Activated CD4-positive, alpha-beta T cell treated with anti-CD3 and anti-CD28 coated beads, Interleukin-2, Interleukin-4, amounts not matched to agents 100 ng/mL and 50 ng/mL, durations not matched to agents 16 hours and 8 hours (primary cell): ENCODE measurements at regions not wholly inside any gene's neighbourhood (a gene's known extent, or its start where the extent isn't known, plus 50 kb on each side); places are given as distances from the start of the nearest gene placed in this dataset.
"Not testable (repeated sequence)": the region's sequence is repeated elsewhere in the genome, so short reads cannot be mapped to it uniquely, and the experiment has no call there.

Experiments used
- DNase-seq: peaks from one replicate; pipeline ENCODE4 v3.0.0-alpha.2; 2020; ENCODE audit warnings: low spot score

DNA sequence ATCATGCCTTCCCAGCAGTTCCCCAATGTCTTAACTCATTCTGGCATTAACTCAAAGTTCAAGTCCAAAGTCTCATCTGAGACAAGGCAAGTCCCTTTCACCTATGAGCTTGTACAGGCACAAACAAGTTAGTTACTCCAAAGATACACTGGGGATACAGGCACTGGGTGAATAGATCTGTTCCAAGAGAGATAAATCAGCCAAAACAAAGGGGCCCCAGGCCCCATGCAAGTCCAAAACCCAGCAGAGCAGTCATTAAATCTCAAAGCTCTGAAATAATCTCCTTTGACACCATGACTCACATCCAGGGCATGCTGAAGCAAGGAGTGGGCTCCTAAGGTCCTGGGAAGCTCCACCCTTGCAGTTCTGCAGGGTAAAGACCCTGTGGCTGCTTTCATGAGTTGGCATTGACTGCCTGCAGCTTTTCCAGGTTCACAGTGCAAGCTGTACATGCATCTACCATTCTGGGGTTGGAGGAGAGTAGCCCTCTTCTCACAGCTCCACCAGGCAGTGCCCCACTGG, 332.2 kb upstream of the KIF2B start:
- DNase-seq: no peak

DNA sequence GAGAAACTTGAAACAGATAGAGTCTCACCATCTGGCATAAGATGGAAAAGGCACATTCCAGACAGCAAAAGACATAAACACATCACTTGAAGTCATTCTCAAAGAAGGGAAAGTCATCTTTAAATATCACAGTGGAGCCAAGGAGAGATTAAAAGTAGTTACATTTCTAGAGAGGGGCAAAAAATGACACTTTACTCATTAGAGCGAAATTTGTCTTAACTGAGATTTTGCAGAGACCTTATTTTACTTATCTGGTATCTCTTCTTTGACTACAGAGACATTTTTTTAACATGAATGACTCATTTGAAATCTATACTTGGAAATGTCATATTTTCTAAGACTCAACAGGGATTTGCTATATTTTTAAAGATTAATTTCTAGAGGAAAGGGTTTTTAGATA, 339.0 kb upstream of the KIF2B start:
- DNase-seq: no peak

GRCh38 chr17:53475002-53475401, 347.7 kb upstream of the KIF2B start:
- DNase-seq: no peak

DNA sequence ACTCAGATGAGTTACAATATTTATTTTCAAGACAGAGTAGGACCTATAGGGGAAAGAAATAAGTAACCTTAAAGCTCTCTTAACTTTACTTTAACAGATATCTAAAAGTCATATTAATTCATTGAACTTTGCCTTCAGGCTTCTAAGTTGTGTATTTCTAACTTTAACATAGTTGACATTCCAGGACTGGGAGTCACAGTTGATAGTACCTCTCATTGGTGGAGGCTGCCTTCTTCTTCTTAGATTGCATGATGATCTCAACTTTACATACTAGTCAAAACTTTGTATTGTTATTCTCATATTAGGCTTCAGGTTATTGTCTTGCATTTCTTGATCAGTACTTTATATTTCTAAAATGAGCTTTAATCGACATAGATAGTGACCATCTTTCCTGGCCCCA, 350.1 kb upstream of the KIF2B start:
- DNase-seq: no peak

DNA sequence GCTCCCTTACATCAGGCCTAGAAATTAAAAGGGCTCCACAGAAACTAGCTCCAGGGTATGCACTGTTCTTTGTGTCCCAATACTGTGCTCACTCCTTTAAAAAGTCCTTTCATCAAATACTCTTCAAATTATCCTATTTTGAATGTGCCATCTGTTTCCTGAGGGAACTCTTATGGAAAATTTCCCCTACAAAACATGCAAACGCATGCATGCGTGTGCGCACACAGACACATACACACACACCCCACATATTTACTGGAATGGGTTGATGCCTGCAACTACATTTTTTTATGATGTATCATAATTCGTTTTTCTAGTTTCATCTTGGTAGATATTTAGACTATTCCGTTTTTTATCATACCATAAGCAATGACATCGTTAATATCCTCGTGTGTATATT, 351.2 kb upstream of the KIF2B start:
- DNase-seq: no peak

DNA sequence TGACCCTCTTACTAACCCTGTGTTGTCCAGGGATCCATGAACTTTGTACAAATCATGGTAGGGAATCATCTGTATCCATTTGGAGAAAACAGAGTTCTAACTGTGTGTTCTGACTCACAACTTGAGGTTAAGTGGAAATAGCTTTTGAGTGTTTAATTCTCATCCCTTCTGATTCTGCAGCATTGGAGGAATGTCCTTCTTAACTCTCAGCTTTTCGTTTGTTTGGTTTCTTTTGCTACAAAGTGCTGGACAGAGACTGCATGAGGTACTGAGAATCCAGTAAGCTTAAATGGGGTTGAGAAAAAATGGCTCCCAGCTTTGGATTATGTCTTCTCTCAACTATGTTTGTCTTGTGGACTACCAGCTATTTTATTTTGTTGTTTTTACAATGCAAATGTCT, 352.1 kb upstream of the KIF2B start:
- no peak for DNase-seq

- DNase-seq: no peak
Measured at GRCh38 chr17:53466733-53467132, 356.0 kb upstream of the KIF2B start.

GRCh38 chr17:53464396-53464795, 358.3 kb upstream of the KIF2B start:
- DNase-seq: not testable (repeated sequence)

DNA sequence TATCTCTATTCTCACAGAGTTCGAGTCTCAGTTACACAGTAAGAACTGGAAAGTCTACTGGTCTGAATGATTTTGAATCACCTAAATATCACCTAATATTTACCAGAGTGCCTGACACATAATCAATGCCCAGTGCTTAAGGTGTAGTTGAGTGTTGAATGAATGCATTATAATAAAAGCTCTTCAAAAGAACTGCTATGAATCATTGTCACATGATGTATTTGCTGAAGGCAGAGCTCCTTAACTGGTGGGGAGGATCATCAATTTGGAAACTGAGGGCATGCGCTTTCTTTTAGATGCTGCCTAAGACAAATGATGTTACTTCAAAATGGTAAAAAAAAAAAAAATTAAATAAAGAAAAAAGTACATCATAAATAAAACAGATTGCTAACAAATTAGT, 359.4 kb upstream of the KIF2B start:
- DNase-seq: no peak

GRCh38 chr17:53462393-53462811, 360.3 kb upstream of the KIF2B start:
- no peak for DNase-seq

DNA sequence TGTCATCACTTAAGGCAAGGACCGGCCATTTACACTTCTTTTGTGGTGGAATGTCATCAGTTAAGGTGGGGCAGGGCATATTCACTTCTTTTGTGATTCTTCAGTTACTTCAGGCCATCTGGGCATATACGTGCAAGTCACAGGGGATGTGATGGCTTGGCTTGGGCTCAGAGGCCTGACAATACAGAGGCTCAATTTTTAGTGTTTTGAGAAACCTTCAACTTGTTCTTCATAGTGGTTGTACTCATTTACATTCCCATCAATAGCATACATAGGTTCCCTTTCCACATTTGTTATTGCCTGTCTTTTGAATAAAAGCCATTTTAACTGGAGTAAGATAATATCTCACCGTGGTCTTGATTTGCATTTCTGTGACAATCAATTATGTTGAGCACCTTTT, 366.8 kb upstream of the KIF2B start:
- not testable (repeated sequence) for DNase-seq

- DNase-seq: no peak
Measured at GRCh38 chr17:53454337-53454736, 368.4 kb upstream of the KIF2B start.

- DNase-seq: no peak
Measured at GRCh38 chr17:53449324-53449723, 373.4 kb upstream of the KIF2B start.

DNA sequence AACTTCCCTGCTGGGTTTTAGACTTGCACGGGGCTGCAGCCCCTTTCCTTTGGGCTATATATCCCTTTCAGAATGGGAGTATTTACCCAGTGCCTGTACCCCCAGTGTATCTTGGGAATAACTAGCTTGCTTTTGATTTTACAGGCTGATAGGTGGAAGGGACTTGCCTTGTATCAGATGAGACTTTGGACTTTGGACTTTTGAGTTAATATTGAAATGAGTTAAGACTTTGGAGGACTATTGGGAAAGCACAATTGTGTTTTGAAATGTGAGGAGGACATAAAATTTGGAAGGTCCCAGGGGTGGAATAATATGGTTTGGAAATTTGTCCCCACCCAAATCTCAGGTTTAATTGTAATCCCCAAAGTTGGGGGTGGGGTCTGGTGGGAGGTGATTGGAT, 393.8 kb upstream of the KIF2B start:
- DNase-seq: no peak

DNA sequence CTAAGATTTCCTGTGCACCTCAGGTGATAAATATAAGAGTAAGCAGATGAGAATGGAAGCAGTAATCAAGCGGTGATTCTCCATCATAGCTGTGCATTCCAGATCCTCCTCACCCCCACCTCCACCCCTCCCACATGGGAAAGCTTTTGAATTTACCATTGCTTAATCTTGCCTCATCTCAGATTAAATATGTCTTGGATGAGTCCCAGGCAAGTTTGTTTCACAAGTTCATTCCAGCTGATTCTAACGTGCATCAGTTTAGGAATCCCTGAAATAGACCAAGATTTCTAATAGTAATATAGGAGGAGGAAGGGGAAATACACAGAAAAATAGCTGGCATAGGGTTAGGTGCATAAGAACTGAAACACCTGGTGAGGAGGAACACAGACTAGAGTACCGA, 396.2 kb upstream of the KIF2B start:
- DNase-seq: no peak

GRCh38 chr17:53420035-53420641, 402.6 kb upstream of the KIF2B start:
- no peak for DNase-seq

GRCh38 chr17:53409588-53409987, 413.1 kb upstream of the KIF2B start:
- no peak for DNase-seq

DNA sequence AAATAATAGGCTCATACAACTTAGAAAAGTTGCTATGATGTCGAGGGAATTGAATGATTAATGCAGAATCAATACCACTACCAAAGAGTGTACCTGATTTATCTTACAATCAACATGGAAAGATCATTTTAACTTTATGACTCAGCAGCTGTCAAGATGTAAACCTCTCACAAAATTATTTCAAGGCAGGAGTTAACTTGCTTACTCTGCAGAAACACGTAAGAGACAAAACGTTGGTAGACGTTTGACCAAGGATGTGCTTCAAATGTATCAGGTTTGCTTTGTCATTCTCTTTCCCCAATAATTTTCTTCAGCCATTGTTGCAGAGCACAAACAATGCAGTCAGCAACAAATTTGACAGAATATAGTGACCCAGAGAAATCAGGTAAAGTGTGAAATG, 415.8 kb upstream of the KIF2B start:
- DNase-seq: no peak

GRCh38 chr17:53391197-53391596, 431.5 kb upstream of the KIF2B start:
- no peak for DNase-seq

DNA sequence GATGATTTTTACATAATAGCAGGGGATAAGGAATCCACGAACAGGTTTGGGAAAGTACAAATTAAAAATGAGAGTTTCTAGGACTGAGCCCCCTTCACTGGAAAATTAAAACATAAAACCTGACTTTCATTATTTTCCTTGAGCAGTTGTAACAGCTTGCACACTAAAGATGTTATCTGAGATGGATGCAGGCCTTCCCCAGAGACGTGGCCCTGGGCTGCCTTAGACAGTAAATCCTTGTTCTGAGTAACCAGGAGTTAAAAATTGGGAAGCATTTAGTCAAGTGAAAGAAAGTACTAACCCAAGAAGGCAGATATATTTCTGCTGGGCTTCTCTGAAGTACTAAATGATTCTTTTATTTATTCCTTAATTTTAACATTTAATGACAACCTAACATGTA, 432.2 kb upstream of the KIF2B start:
- DNase-seq: no peak

DNA sequence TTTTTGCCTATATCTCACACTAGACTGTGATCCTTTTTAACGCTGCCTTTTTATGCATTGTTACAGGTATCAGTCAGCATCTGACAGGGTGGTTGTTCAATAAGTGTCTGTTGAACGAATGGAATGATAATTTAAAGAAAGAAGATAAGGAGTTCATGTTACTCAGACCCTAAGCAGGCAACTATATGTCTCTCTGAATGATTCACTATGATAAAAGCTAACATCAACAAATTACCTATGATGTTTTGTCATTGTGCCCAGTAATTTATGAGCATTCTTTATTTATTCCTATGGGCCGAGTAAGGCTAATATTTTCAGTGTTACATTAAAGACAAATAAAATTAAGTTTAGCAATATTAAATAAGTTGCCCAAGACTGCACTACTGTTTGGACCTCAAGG, 435.0 kb upstream of the KIF2B start:
- DNase-seq: no peak

- DNase-seq: no peak
Measured at GRCh38 chr17:53353919-53354351, 468.8 kb upstream of the KIF2B start.

GRCh38 chr17:53344778-53345177, 477.9 kb upstream of the KIF2B start:
- DNase-seq: no peak

DNA sequence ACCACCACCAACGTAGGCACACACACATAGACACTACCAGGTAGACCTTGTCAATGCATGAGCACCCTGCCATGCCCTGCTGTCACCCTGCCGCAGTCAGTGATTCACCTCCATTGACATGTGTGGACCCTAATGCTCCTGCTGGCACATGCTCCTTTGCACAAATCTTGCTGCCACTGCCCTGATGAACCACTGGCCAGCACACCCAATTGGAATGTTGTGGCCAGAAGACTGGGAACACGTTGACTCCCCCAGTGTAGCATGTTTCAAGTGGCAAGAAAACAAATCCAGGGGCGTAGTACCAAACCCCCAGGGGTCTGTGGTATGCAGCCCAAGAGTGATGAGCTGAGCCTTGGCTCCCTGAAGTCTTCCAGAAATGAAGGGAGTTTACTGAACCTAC, 486.4 kb upstream of the KIF2B start:
- DNase-seq: no peak

GRCh38 chr17:53335443-53335842, 487.3 kb upstream of the KIF2B start:
- DNase-seq: no peak
